ENCODE measurements at regions not wholly inside any gene's neighbourhood (a gene's known extent, or its start where the extent isn't known, plus 50 kb on each side); places are given as distances from the start of the nearest gene placed in this dataset.

GRCh38 chr16:85275533-85276249 is 163.4 kb upstream of the CIBAR2 start:
- peak; percentile 82 for DNase-seq (ENCODE audit: low spot score, unreplicated experiment)
- TF ChIP-seq CTCF (IDR thresholded peaks at IDR 0.05; ENCODE audit: unreplicated experiment) = peak; percentile 98

GRCh38 chr16:85276258-85276657 is 164.0 kb upstream of the CIBAR2 start:
- no peak for TF ChIP-seq CTCF (IDR thresholded peaks at IDR 0.05; ENCODE audit: unreplicated experiment)
- no peak for DNase-seq (ENCODE audit: low spot score, unreplicated experiment)
- no peaks in the 10 kb centered on the region for H3K9me3 Mint-ChIP-seq (ENCODE audit: low read depth)
- H3K27ac Mint-ChIP-seq = no peak overlapping the region
- no peaks in the 10 kb centered on the region for H3K36me3 Mint-ChIP-seq (ENCODE audit: insufficient read depth)
- no peak overlapping the region for H3K4me3 Mint-ChIP-seq (ENCODE audit: low read depth)
- H3K27me3 Mint-ChIP-seq = peaks cover under 1% of the 10 kb centered on the region
- H3K4me1 Mint-ChIP-seq (ENCODE audit: low read depth) = peaks cover 6% of the 10 kb centered on the region

More at GRCh38 chr16:85275533-85276249, 163.4 kb upstream of the CIBAR2 start:
- no peak overlapping the region for H3K27ac Mint-ChIP-seq
- H3K36me3 Mint-ChIP-seq (ENCODE audit: insufficient read depth) = no peaks in the 10 kb centered on the region
- H3K27me3 Mint-ChIP-seq = peaks cover 2% of the 10 kb centered on the region
- H3K4me1 Mint-ChIP-seq (ENCODE audit: low read depth) = peaks cover 6% of the 10 kb centered on the region
- H3K4me3 Mint-ChIP-seq (ENCODE audit: low read depth) = no peak overlapping the region
- H3K9me3 Mint-ChIP-seq (ENCODE audit: low read depth) = no peaks in the 10 kb centered on the region

- peaks cover 8% of the 10 kb centered on the region for H3K4me1 Mint-ChIP-seq (ENCODE audit: low read depth)
- H3K36me3 Mint-ChIP-seq (ENCODE audit: insufficient read depth) = no peaks in the 10 kb centered on the region
- H3K27ac Mint-ChIP-seq = no peak overlapping the region
- TF ChIP-seq CTCF (IDR thresholded peaks at IDR 0.05; ENCODE audit: unreplicated experiment) = no peak
- no peaks in the 10 kb centered on the region for H3K27me3 Mint-ChIP-seq
- H3K9me3 Mint-ChIP-seq (ENCODE audit: low read depth) = no peaks in the 10 kb centered on the region
- no peak for DNase-seq (ENCODE audit: low spot score, unreplicated experiment)
- H3K4me3 Mint-ChIP-seq (ENCODE audit: low read depth) = no peak overlapping the region
These were observed 164.4 kb upstream of the CIBAR2 start for GRCh38 chr16:85276721-85277120.

- TF ChIP-seq CTCF (IDR thresholded peaks at IDR 0.05; ENCODE audit: unreplicated experiment) = no peak
- H3K27me3 Mint-ChIP-seq = no peaks in the 10 kb centered on the region
These were observed 166.6 kb upstream of the CIBAR2 start for GRCh38 chr16:85278839-85279238.

GRCh38 chr16:85279402-85279801 is 167.1 kb upstream of the CIBAR2 start:
- no peak for DNase-seq (ENCODE audit: low spot score, unreplicated experiment)
- Mint-ChIP-seq H3K9me3 (ENCODE audit: low read depth) (no peaks in the 10 kb centered on the region), H3K27ac (no peak overlapping the region), H3K4me3 (ENCODE audit: low read depth) (no peak overlapping the region), H3K36me3 (ENCODE audit: insufficient read depth) (no peaks in the 10 kb centered on the region), H3K27me3 (peaks cover under 1% of the 10 kb centered on the region), H3K4me1 (ENCODE audit: low read depth) (peaks cover 10% of the 10 kb centered on the region)
- no peak for TF ChIP-seq CTCF (IDR thresholded peaks at IDR 0.05; ENCODE audit: unreplicated experiment)

More at GRCh38 chr16:85278839-85279238, 166.6 kb upstream of the CIBAR2 start:
- H3K4me3 Mint-ChIP-seq (ENCODE audit: low read depth) = no peak overlapping the region
- H3K27ac Mint-ChIP-seq = no peak overlapping the region
- no peak for DNase-seq (ENCODE audit: low spot score, unreplicated experiment)
- H3K4me1 Mint-ChIP-seq (ENCODE audit: low read depth) = peaks cover 10% of the 10 kb centered on the region
- no peaks in the 10 kb centered on the region for H3K9me3 Mint-ChIP-seq (ENCODE audit: low read depth)
- no peaks in the 10 kb centered on the region for H3K36me3 Mint-ChIP-seq (ENCODE audit: insufficient read depth)
